Activated naive CD8-positive, alpha-beta T cell treated with anti-CD3 and anti-CD28 coated beads, Interleukin-2, amount 50 U/mL, for 16 hours (primary cell): ENCODE measurements at regions not wholly inside any gene's neighbourhood (a gene's known extent, or its start where the extent isn't known, plus 50 kb on each side); places are given as distances from the start of the nearest gene placed in this dataset.
"Not testable (repeated sequence)": the region's sequence is repeated elsewhere in the genome, so short reads cannot be mapped to it uniquely, and the experiment has no call there.

Experiments used
- DNase-seq: peaks from one replicate; pipeline ENCODE4 v3.0.0-alpha.2; 2020; ENCODE audit warnings: low read depth, low spot score

GRCh38 chr1:65584399-65584798, 163.9 kb downstream of the LEPR start:
- no peak for DNase-seq

GRCh38 chr1:65590279-65590678, 169.8 kb downstream of the LEPR start:
- no peak for DNase-seq

GRCh38 chr1:65593516-65593915, 173.0 kb downstream of the LEPR start:
- no peak for DNase-seq

GRCh38 chr1:65595724-65596123, 175.3 kb downstream of the LEPR start:
- no peak for DNase-seq

GRCh38 chr1:65596768-65597167, 176.3 kb downstream of the LEPR start:
- DNase-seq = no peak

- no peak for DNase-seq
These were observed 185.2 kb downstream of the LEPR start for GRCh38 chr1:65605621-65606020.

- no peak for DNase-seq
These were observed 186.0 kb downstream of the LEPR start for GRCh38 chr1:65606426-65606825.

GRCh38 chr1:65613884-65614283, 178.8 kb upstream of the PDE4B start:
- DNase-seq = no peak

- DNase-seq = no peak
These were observed 176.8 kb upstream of the PDE4B start for GRCh38 chr1:65615859-65616258.

GRCh38 chr1:65621721-65622120, 171.0 kb upstream of the PDE4B start:
- not testable (repeated sequence) for DNase-seq

- no peak for DNase-seq
These were observed 168.8 kb upstream of the PDE4B start for GRCh38 chr1:65623895-65624294.

- no peak for DNase-seq
These were observed 167.2 kb upstream of the PDE4B start for GRCh38 chr1:65625528-65625927.

GRCh38 chr1:65626003-65626402, 166.7 kb upstream of the PDE4B start:
- DNase-seq = no peak

GRCh38 chr1:65629788-65630187, 162.9 kb upstream of the PDE4B start:
- DNase-seq = no peak

- DNase-seq = no peak
These were observed 161.8 kb upstream of the PDE4B start for GRCh38 chr1:65630855-65631254.

GRCh38 chr1:65632235-65632634, 160.5 kb upstream of the PDE4B start:
- DNase-seq = no peak

GRCh38 chr1:65640046-65640445, 152.6 kb upstream of the PDE4B start:
- DNase-seq = no peak

- not testable (repeated sequence) for DNase-seq
These were observed 143.5 kb upstream of the PDE4B start for GRCh38 chr1:65649185-65649584.

GRCh38 chr1:65650682-65651081, 142.0 kb upstream of the PDE4B start:
- DNase-seq = no peak

GRCh38 chr1:65654526-65654925, 138.2 kb upstream of the PDE4B start:
- DNase-seq = not testable (repeated sequence)

- DNase-seq = not testable (repeated sequence)
These were observed 135.1 kb upstream of the PDE4B start for GRCh38 chr1:65657609-65658008.

GRCh38 chr1:65658122-65658521, 134.6 kb upstream of the PDE4B start:
- DNase-seq = no peak

- DNase-seq = no peak
These were observed 124.3 kb upstream of the PDE4B start for GRCh38 chr1:65668368-65668767.

GRCh38 chr1:65670518-65670917, 122.2 kb upstream of the PDE4B start:
- DNase-seq = no peak

GRCh38 chr1:65674522-65674921, 118.2 kb upstream of the PDE4B start:
- DNase-seq = no peak
